ENCODE measurements at regions not wholly inside any gene's neighbourhood (a gene's known extent, or its start where the extent isn't known, plus 50 kb on each side); places are given as distances from the start of the nearest gene placed in this dataset.

- no peaks in the 10 kb centered on the region for H3K9me3 ChIP-seq (ENCODE audit: control insufficient read depth, low read length)
- H3K36me3 ChIP-seq (ENCODE audit: control insufficient read depth, insufficient read depth, low read length) = no peaks in the 10 kb centered on the region
- no peaks in the 10 kb centered on the region for H3K4me1 ChIP-seq (ENCODE audit: control insufficient read depth, insufficient read depth, low read length)
- H3K4me3 ChIP-seq (ENCODE audit: insufficient read depth, low read depth, low read length) = no peak overlapping the region
- no peak overlapping the region for H3K27ac ChIP-seq (ENCODE audit: insufficient read depth, low read depth, low read length, poor library complexity, severe bottlenecking)
- WGBS, 2 experiments = 94 to 95% methylated on average over 8 of the region's 8 CpGs
- no peaks in the 10 kb centered on the region for H3K27me3 ChIP-seq (ENCODE audit: control insufficient read depth, insufficient read depth, low read length, poor library complexity, severe bottlenecking)
Observed at GRCh38 chr5:6822068-6822467, 108.8 kb downstream of the TENT4A start.

GRCh38 chr5:6822556-6823343 lies 109.5 kb downstream of the TENT4A start:
- H3K36me3 ChIP-seq (ENCODE audit: control insufficient read depth, insufficient read depth, low read length) = no peaks in the 10 kb centered on the region
- H3K27ac ChIP-seq (ENCODE audit: insufficient read depth, low read depth, low read length, poor library complexity, severe bottlenecking) = no peak overlapping the region
- WGBS, 2 experiments = 79 to 80% methylated on average over 27 of the region's 27 CpGs
- H3K27me3 ChIP-seq (ENCODE audit: control insufficient read depth, insufficient read depth, low read length, poor library complexity, severe bottlenecking) = no peaks in the 10 kb centered on the region
- H3K9me3 ChIP-seq (ENCODE audit: control insufficient read depth, low read length) = no peaks in the 10 kb centered on the region
- no peaks in the 10 kb centered on the region for H3K4me1 ChIP-seq (ENCODE audit: control insufficient read depth, insufficient read depth, low read length)
- H3K4me3 ChIP-seq (ENCODE audit: insufficient read depth, low read depth, low read length) = no peak overlapping the region

- Histone ChIP-seq H3K9me3 (ENCODE audit: control insufficient read depth, low read length) (no peaks in the 10 kb centered on the region), H3K4me1 (ENCODE audit: control insufficient read depth, insufficient read depth, low read length) (no peaks in the 10 kb centered on the region), H3K27me3 (ENCODE audit: control insufficient read depth, insufficient read depth, low read length, poor library complexity, severe bottlenecking) (no peaks in the 10 kb centered on the region), H3K4me3 (ENCODE audit: insufficient read depth, low read depth, low read length) (no peak overlapping the region), H3K36me3 (ENCODE audit: control insufficient read depth, insufficient read depth, low read length) (no peaks in the 10 kb centered on the region), H3K27ac (ENCODE audit: insufficient read depth, low read depth, low read length, poor library complexity, severe bottlenecking) (no peak overlapping the region)
- 85 to 87% methylated on average over 8 to 10 of the region's 10 CpGs for WGBS, 2 experiments
Observed at GRCh38 chr5:6823996-6824395, 110.8 kb downstream of the TENT4A start.

- H3K4me1 ChIP-seq (ENCODE audit: control insufficient read depth, insufficient read depth, low read length) = no peaks in the 10 kb centered on the region
- H3K27ac ChIP-seq (ENCODE audit: insufficient read depth, low read depth, low read length, poor library complexity, severe bottlenecking) = no peak overlapping the region
- H3K36me3 ChIP-seq (ENCODE audit: control insufficient read depth, insufficient read depth, low read length) = no peaks in the 10 kb centered on the region
- H3K27me3 ChIP-seq (ENCODE audit: control insufficient read depth, insufficient read depth, low read length, poor library complexity, severe bottlenecking) = no peaks in the 10 kb centered on the region
- WGBS, 2 experiments = 91 to 92% methylated on average over 6 of the region's 6 CpGs
- H3K9me3 ChIP-seq (ENCODE audit: control insufficient read depth, low read length) = no peaks in the 10 kb centered on the region
- H3K4me3 ChIP-seq (ENCODE audit: insufficient read depth, low read depth, low read length) = no peak overlapping the region
Observed at GRCh38 chr5:6825678-6826244, 112.5 kb downstream of the TENT4A start.

GRCh38 chr5:6826756-6827155 lies 113.5 kb downstream of the TENT4A start:
- Histone ChIP-seq H3K9me3 (ENCODE audit: control insufficient read depth, low read length) (no peaks in the 10 kb centered on the region), H3K36me3 (ENCODE audit: control insufficient read depth, insufficient read depth, low read length) (no peaks in the 10 kb centered on the region), H3K27me3 (ENCODE audit: control insufficient read depth, insufficient read depth, low read length, poor library complexity, severe bottlenecking) (no peaks in the 10 kb centered on the region), H3K4me1 (ENCODE audit: control insufficient read depth, insufficient read depth, low read length) (no peaks in the 10 kb centered on the region), H3K4me3 (ENCODE audit: insufficient read depth, low read depth, low read length) (no peak overlapping the region), H3K27ac (ENCODE audit: insufficient read depth, low read depth, low read length, poor library complexity, severe bottlenecking) (no peak overlapping the region)
- 88 to 94% methylated on average over 6 of the region's 6 CpGs for WGBS, 2 experiments

GRCh38 chr5:6827526-6828219 lies 114.4 kb downstream of the TENT4A start:
- H3K27me3 ChIP-seq (ENCODE audit: control insufficient read depth, insufficient read depth, low read length, poor library complexity, severe bottlenecking) = no peaks in the 10 kb centered on the region
- no peaks in the 10 kb centered on the region for H3K9me3 ChIP-seq (ENCODE audit: control insufficient read depth, low read length)
- no peak overlapping the region for H3K27ac ChIP-seq (ENCODE audit: insufficient read depth, low read depth, low read length, poor library complexity, severe bottlenecking)
- no peaks in the 10 kb centered on the region for H3K4me1 ChIP-seq (ENCODE audit: control insufficient read depth, insufficient read depth, low read length)
- H3K36me3 ChIP-seq (ENCODE audit: control insufficient read depth, insufficient read depth, low read length) = no peaks in the 10 kb centered on the region
- no peak overlapping the region for H3K4me3 ChIP-seq (ENCODE audit: insufficient read depth, low read depth, low read length)
- WGBS, 2 experiments = 83 to 84% methylated on average over 9 of the region's 9 CpGs

- no peaks in the 10 kb centered on the region for H3K9me3 ChIP-seq (ENCODE audit: control insufficient read depth, low read length)
Observed at GRCh38 chr5:6829150-6829784, 116.0 kb downstream of the TENT4A start.

GRCh38 chr5:6830643-6831239 lies 117.5 kb downstream of the TENT4A start:
- H3K27ac ChIP-seq (ENCODE audit: insufficient read depth, low read depth, low read length, poor library complexity, severe bottlenecking) = no peak overlapping the region
- no peaks in the 10 kb centered on the region for H3K27me3 ChIP-seq (ENCODE audit: control insufficient read depth, insufficient read depth, low read length, poor library complexity, severe bottlenecking)
- H3K9me3 ChIP-seq (ENCODE audit: control insufficient read depth, low read length) = no peaks in the 10 kb centered on the region
- H3K4me1 ChIP-seq (ENCODE audit: control insufficient read depth, insufficient read depth, low read length) = no peaks in the 10 kb centered on the region
- no peak overlapping the region for H3K4me3 ChIP-seq (ENCODE audit: insufficient read depth, low read depth, low read length)
- no peaks in the 10 kb centered on the region for H3K36me3 ChIP-seq (ENCODE audit: control insufficient read depth, insufficient read depth, low read length)
- WGBS, 2 experiments = 88 to 89% methylated on average over 15 of the region's 15 CpGs

More at GRCh38 chr5:6829150-6829784, 116.0 kb downstream of the TENT4A start:
- 88 to 90% methylated on average over 5 of the region's 5 CpGs for WGBS, 2 experiments
- Histone ChIP-seq H3K27me3 (ENCODE audit: control insufficient read depth, insufficient read depth, low read length, poor library complexity, severe bottlenecking) (no peaks in the 10 kb centered on the region), H3K36me3 (ENCODE audit: control insufficient read depth, insufficient read depth, low read length) (no peaks in the 10 kb centered on the region), H3K4me3 (ENCODE audit: insufficient read depth, low read depth, low read length) (no peak overlapping the region), H3K27ac (ENCODE audit: insufficient read depth, low read depth, low read length, poor library complexity, severe bottlenecking) (no peak overlapping the region), H3K4me1 (ENCODE audit: control insufficient read depth, insufficient read depth, low read length) (no peaks in the 10 kb centered on the region)

- Histone ChIP-seq H3K4me3 (ENCODE audit: insufficient read depth, low read depth, low read length) (no peak overlapping the region), H3K27me3 (ENCODE audit: control insufficient read depth, insufficient read depth, low read length, poor library complexity, severe bottlenecking) (no peaks in the 10 kb centered on the region), H3K4me1 (ENCODE audit: control insufficient read depth, insufficient read depth, low read length) (no peaks in the 10 kb centered on the region), H3K9me3 (ENCODE audit: control insufficient read depth, low read length) (no peaks in the 10 kb centered on the region), H3K36me3 (ENCODE audit: control insufficient read depth, insufficient read depth, low read length) (no peaks in the 10 kb centered on the region), H3K27ac (ENCODE audit: insufficient read depth, low read depth, low read length, poor library complexity, severe bottlenecking) (no peak overlapping the region)
- WGBS, 2 experiments = 81 to 83% methylated on average over 5 to 7 of the region's 7 CpGs
Observed at GRCh38 chr5:6831678-6832671, 118.7 kb downstream of the TENT4A start.
